NT2/D1 (cell line): ENCODE measurements at regions not wholly inside any gene's neighbourhood (a gene's known extent, or its start where the extent isn't known, plus 50 kb on each side); places are given as distances from the start of the nearest gene placed in this dataset.
"Not testable (repeated sequence)": the region's sequence is repeated elsewhere in the genome, so short reads cannot be mapped to it uniquely, and the experiment has no call there.

Experiments used
- DNase-seq: peaks from one replicate; pipeline ENCODE4 v3.0.0-alpha.2; 2011; ENCODE audit warnings: low read depth, low spot score
- H3K27me3 ChIP-seq: 2 replicates; pipeline ENCODE4 v1.6.0; 2011; ENCODE audit warnings: mild to moderate bottlenecking; ENCODE audit not compliant: insufficient read length, insufficient read depth
- H3K36me3 ChIP-seq: 2 replicates; pipeline ENCODE4 v1.6.1; 2011; ENCODE audit warnings: mild to moderate bottlenecking, low read length, mixed read lengths; ENCODE audit not compliant: insufficient read depth, insufficient read length
- H3K4me1 ChIP-seq: 2 replicates; pipeline ENCODE4 v1.5.1; 2011; ENCODE audit not compliant: insufficient read depth, insufficient read length
- H3K4me3 ChIP-seq: 2 replicates; pipeline ENCODE4 v1.5.1; 2011; ENCODE audit warnings: low read depth; ENCODE audit not compliant: insufficient read length
- H3K9ac ChIP-seq: 2 replicates; pipeline ENCODE4 v1.6.0; 2011; ENCODE audit warnings: low read depth; ENCODE audit not compliant: insufficient read length
- H3K9me3 ChIP-seq: 2 replicates; pipeline ENCODE4 v1.5.1; 2011; ENCODE audit warnings: mild to moderate bottlenecking, low read length; ENCODE audit not compliant: insufficient read depth
- SUZ12 ChIP-seq: IDR thresholded peaks from 2 replicates; pipeline ENCODE4 v1.6.1; 2011; ENCODE audit not compliant: insufficient read length, insufficient read depth; ENCODE audit errors: extremely low read depth
- YY1 ChIP-seq: IDR thresholded peaks from 2 replicates; pipeline ENCODE4 v1.6.1; 2011; ENCODE audit not compliant: insufficient read length, insufficient read depth
- ZNF274 ChIP-seq: IDR thresholded peaks from 2 replicates; pipeline ENCODE4 v1.6.1; 2011; ENCODE audit warnings: mild to moderate bottlenecking, low read depth, low read length

- H3K27me3 ChIP-seq = no peaks in the 10 kb centered on the region
- H3K36me3 ChIP-seq = no peaks in the 10 kb centered on the region
- TF ChIP-seq ZNF274 (no peak), YY1 (no peak), SUZ12 (no peak)
- no peak overlapping the region for H3K4me3 ChIP-seq
- DNase-seq = no peak
- H3K4me1 ChIP-seq = no peaks in the 10 kb centered on the region
- no peak overlapping the region for H3K9ac ChIP-seq
- no peaks in the 10 kb centered on the region for H3K9me3 ChIP-seq
Measured at GRCh38 chr5:60026161-60026560, 132.6 kb upstream of the PDE4D start.

GRCh38 chr5:60024104-60024503 lies 130.6 kb upstream of the PDE4D start:
- Histone ChIP-seq H3K4me3 (no peak overlapping the region), H3K9ac (no peak overlapping the region), H3K9me3 (no peaks in the 10 kb centered on the region), H3K27me3 (no peaks in the 10 kb centered on the region), H3K36me3 (no peaks in the 10 kb centered on the region), H3K4me1 (no peaks in the 10 kb centered on the region)
- DNase-seq = no peak
- TF ChIP-seq ZNF274 (no peak), SUZ12 (no peak), YY1 (no peak)

- H3K36me3 ChIP-seq = no peaks in the 10 kb centered on the region
- H3K9ac ChIP-seq = no peak overlapping the region
- H3K4me1 ChIP-seq = no peaks in the 10 kb centered on the region
- no peaks in the 10 kb centered on the region for H3K27me3 ChIP-seq
- no peaks in the 10 kb centered on the region for H3K9me3 ChIP-seq
- no peak overlapping the region for H3K4me3 ChIP-seq
- no peak for DNase-seq
- TF ChIP-seq ZNF274 (no peak), SUZ12 (no peak), YY1 (no peak)
Measured at GRCh38 chr5:60023255-60023654, 129.7 kb upstream of the PDE4D start.

GRCh38 chr5:60020457-60020856 lies 126.9 kb upstream of the PDE4D start:
- Histone ChIP-seq H3K27me3 (no peaks in the 10 kb centered on the region), H3K36me3 (no peaks in the 10 kb centered on the region), H3K9ac (no peak overlapping the region), H3K4me1 (no peaks in the 10 kb centered on the region), H3K4me3 (no peak overlapping the region), H3K9me3 (no peaks in the 10 kb centered on the region; the same call in 1 of the 2 replicates)
- no peak for DNase-seq
- TF ChIP-seq YY1 (no peak), ZNF274 (no peak), SUZ12 (no peak)

- not testable (repeated sequence) for H3K36me3 ChIP-seq
Measured at GRCh38 chr5:60018960-60019359, 125.4 kb upstream of the PDE4D start.

GRCh38 chr5:60018091-60018490 lies 124.6 kb upstream of the PDE4D start:
- TF ChIP-seq SUZ12 (no peak), YY1 (no peak), ZNF274 (no peak)
- no peak overlapping the region for H3K9ac ChIP-seq
- no peaks in the 10 kb centered on the region for H3K4me1 ChIP-seq
- no peaks in the 10 kb centered on the region; the same call in 1 of the 2 replicates for H3K9me3 ChIP-seq
- DNase-seq = no peak
- no peaks in the 10 kb centered on the region for H3K27me3 ChIP-seq
- no peak overlapping the region for H3K4me3 ChIP-seq
- no peaks in the 10 kb centered on the region for H3K36me3 ChIP-seq

More at GRCh38 chr5:60018960-60019359, 125.4 kb upstream of the PDE4D start:
- not testable (repeated sequence) for H3K9ac ChIP-seq, H3K4me3 ChIP-seq, H3K9me3 ChIP-seq, DNase-seq, H3K27me3 ChIP-seq, H3K4me1 ChIP-seq

GRCh38 chr5:60014331-60014730 lies 120.8 kb upstream of the PDE4D start:
- Histone ChIP-seq H3K27me3 (no peaks in the 10 kb centered on the region), H3K4me1 (no peaks in the 10 kb centered on the region), H3K9ac (no peak overlapping the region), H3K4me3 (no peak overlapping the region), H3K36me3 (no peaks in the 10 kb centered on the region), H3K9me3 (no peaks in the 10 kb centered on the region; the same call in 1 of the 2 replicates)
- no peak for TF ChIP-seq SUZ12
- no peak for TF ChIP-seq ZNF274
- TF ChIP-seq YY1 = no peak
- no peak for DNase-seq

- H3K36me3 ChIP-seq = no peaks in the 10 kb centered on the region
- DNase-seq = no peak
- no peak overlapping the region for H3K9ac ChIP-seq
- H3K4me1 ChIP-seq = no peaks in the 10 kb centered on the region
- TF ChIP-seq SUZ12 = no peak
- no peak for TF ChIP-seq YY1
- no peak for TF ChIP-seq ZNF274
- no peak overlapping the region for H3K4me3 ChIP-seq
- no peaks in the 10 kb centered on the region for H3K27me3 ChIP-seq
- no peaks in the 10 kb centered on the region for H3K9me3 ChIP-seq
Measured at GRCh38 chr5:60010853-60011252, 117.3 kb upstream of the PDE4D start.
